Nephron progenitor cell (in vitro differentiated cells): ENCODE measurements at regions not wholly inside any gene's neighbourhood (a gene's known extent, or its start where the extent isn't known, plus 50 kb on each side); places are given as distances from the start of the nearest gene placed in this dataset.

Source experiments
- DNase-seq: peaks from one replicate; pipeline ENCODE4 v3.0.0; 2021
- H3K27ac Mint-ChIP-seq: 2 replicates; pipeline ENCODE4 v1.8.0; 2021; ENCODE audit warnings: mild to moderate bottlenecking, moderate library complexity, mixed read lengths
- H3K27me3 Mint-ChIP-seq: 2 replicates; pipeline ENCODE4 v1.8.0; 2021; ENCODE audit warnings: mild to moderate bottlenecking, low read depth, mixed read lengths; ENCODE audit not compliant: poor library complexity
- H3K36me3 Mint-ChIP-seq: 2 replicates; pipeline ENCODE4 v1.8.0; 2021; ENCODE audit warnings: low read depth, mixed read lengths
- H3K4me1 Mint-ChIP-seq: 2 replicates; pipeline ENCODE4 v1.8.0; 2021; ENCODE audit warnings: mixed read lengths
- H3K4me3 Mint-ChIP-seq: 2 replicates; pipeline ENCODE4 v1.8.0; 2021; ENCODE audit warnings: mild to moderate bottlenecking, moderate library complexity, mixed read lengths
- H3K9me3 Mint-ChIP-seq: 2 replicates; pipeline ENCODE4 v1.8.0; 2021; ENCODE audit warnings: mild to moderate bottlenecking, moderate library complexity, mixed read lengths
- TF ChIP-seq, protein P1 (sequence below): fragments of 200-600 bp; sonication (generic); IDR thresholded peaks from 2 replicates; pipeline ENCODE4 v1.5.0; 2021; ENCODE audit warnings: antibody characterized with exemption

DNA sequence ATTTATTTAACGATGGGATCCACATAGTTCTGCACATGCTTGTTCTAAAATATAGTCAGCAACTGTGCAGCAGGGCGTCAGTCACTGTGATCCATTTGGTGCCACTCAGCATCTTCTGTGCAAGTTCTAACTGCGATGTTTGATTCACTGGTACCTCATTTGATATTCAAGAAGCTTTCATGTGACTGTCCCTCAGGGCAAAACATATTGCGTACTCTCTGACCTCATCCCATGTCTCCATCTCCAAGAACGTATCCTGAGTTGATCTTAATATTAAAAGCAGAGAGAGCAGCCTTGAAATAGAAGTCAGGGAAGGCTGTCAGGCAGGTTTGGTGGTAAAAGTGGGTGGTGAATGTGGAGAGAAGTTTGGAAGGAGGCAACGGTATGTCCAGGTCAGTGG is 116.5 kb upstream of the ATP10B start:
- TF ChIP-seq, protein P1, sequence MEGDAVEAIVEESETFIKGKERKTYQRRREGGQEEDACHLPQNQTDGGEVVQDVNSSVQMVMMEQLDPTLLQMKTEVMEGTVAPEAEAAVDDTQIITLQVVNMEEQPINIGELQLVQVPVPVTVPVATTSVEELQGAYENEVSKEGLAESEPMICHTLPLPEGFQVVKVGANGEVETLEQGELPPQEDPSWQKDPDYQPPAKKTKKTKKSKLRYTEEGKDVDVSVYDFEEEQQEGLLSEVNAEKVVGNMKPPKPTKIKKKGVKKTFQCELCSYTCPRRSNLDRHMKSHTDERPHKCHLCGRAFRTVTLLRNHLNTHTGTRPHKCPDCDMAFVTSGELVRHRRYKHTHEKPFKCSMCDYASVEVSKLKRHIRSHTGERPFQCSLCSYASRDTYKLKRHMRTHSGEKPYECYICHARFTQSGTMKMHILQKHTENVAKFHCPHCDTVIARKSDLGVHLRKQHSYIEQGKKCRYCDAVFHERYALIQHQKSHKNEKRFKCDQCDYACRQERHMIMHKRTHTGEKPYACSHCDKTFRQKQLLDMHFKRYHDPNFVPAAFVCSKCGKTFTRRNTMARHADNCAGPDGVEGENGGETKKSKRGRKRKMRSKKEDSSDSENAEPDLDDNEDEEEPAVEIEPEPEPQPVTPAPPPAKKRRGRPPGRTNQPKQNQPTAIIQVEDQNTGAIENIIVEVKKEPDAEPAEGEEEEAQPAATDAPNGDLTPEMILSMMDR, result no peak
- DNase-seq, result no peak
- no peaks in the 10 kb centered on the region for H3K27me3 Mint-ChIP-seq
- no peak overlapping the region for H3K4me3 Mint-ChIP-seq
- H3K4me1 Mint-ChIP-seq, result peaks cover 16% of the 10 kb centered on the region
- H3K36me3 Mint-ChIP-seq, result no peaks in the 10 kb centered on the region
- no peak overlapping the region for H3K27ac Mint-ChIP-seq
- H3K9me3 Mint-ChIP-seq, result no peaks in the 10 kb centered on the region

DNA sequence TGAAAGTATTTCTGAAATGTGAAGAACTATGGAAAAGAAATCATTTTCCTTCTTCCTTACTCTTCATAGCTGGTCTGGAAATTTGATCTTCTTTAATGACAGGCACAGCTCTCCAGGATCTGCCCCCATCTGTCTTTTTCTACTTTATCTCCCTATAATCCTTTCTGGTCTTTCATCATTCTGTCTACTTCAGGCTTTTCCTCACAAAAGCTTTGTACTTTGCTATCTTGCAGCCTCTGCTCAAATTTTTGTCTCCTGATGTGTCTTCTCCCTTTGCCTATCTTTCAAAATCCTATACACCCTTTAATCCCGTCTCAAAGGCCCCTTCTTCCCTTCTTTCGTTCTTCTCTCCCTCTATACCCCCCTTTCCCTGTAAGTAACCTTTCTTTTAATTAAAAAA is 114.9 kb upstream of the ATP10B start:
- TF ChIP-seq, protein P1, result no peak
- H3K36me3 Mint-ChIP-seq, result no peaks in the 10 kb centered on the region
- no peaks in the 10 kb centered on the region for H3K9me3 Mint-ChIP-seq
- no peak for DNase-seq
- peak overlapping the region; percentile 1 for H3K27ac Mint-ChIP-seq
- H3K4me1 Mint-ChIP-seq, result peaks cover 16% of the 10 kb centered on the region
- no peak overlapping the region for H3K4me3 Mint-ChIP-seq
- H3K27me3 Mint-ChIP-seq, result no peaks in the 10 kb centered on the region

DNA sequence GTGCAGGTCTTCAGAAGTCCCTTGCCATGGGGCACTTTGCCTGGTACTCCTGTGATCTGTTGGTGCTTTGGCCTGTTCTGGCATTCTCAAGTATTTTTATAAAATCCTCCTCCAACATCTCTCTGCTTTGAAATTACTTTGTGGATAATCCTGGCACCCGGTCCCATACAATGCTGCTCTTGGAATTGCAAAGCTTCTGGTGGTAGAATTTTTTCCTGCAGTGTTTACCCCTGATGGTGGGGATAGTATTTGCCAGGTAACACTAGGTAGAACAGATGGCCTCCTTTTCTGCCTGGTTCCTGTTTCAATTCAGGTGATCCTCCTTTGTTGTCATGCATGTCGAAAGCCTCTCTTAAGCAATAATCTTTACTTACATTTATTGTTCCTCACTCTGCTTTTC is 109.8 kb upstream of the ATP10B start:
- TF ChIP-seq, protein P1, result no peak
- peaks cover 5% of the 10 kb centered on the region for H3K4me1 Mint-ChIP-seq

DNA sequence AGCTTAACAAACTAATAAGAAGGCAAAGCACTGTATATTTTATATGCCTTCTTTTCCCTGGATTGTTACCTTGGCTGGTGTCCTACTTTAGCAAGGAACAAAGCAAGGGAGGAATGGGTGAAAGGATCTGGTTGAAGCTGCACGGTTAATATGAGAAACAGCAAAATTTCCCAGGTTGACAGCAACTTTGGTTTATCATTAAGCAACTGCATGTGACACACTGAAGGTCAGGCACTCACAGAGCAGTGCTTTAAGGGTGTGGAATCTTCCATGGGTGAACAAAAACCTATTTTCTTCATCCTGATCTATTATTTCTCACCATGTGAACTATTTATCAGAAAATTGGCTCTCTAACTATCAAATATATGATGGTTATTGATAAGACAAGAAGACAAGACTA is 109.0 kb upstream of the ATP10B start:
- H3K27me3 Mint-ChIP-seq, result no peaks in the 10 kb centered on the region
- no peak for DNase-seq
- H3K4me1 Mint-ChIP-seq, result no peaks in the 10 kb centered on the region
- TF ChIP-seq, protein P1, result no peak
- no peaks in the 10 kb centered on the region for H3K36me3 Mint-ChIP-seq
- H3K9me3 Mint-ChIP-seq, result no peaks in the 10 kb centered on the region
- no peak overlapping the region for H3K4me3 Mint-ChIP-seq
- H3K27ac Mint-ChIP-seq, result no peak overlapping the region

More for the DNA sequence above, 109.8 kb upstream of the ATP10B start:
- Mint-ChIP-seq H3K27ac (no peak overlapping the region), H3K9me3 (no peaks in the 10 kb centered on the region), H3K27me3 (no peaks in the 10 kb centered on the region), H3K36me3 (no peaks in the 10 kb centered on the region), H3K4me3 (no peak overlapping the region)
- no peak for DNase-seq

DNA sequence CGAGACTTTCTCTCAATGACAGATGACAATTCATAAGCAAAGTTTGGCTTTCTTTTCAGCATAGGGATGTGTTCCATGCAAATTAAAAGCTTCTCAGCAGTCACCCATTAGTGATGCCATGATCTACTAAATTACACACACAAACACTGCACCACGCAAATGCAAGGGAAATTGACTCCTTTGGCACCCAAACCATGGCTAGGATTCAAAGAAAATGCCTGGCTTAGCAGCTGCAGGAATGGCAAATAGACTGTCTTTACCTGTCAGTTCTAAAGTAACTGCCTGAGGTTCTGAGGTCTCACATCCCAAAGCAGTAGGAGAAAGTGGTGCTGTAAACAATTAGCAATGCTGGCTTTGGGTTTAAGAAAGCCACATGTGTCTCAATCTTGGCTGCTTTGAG is 108.6 kb upstream of the ATP10B start:
- H3K4me3 Mint-ChIP-seq, result no peak overlapping the region
- TF ChIP-seq, protein P1, result no peak
- H3K27ac Mint-ChIP-seq, result no peak overlapping the region
- DNase-seq, result no peak
- no peaks in the 10 kb centered on the region for H3K36me3 Mint-ChIP-seq
- no peaks in the 10 kb centered on the region for H3K4me1 Mint-ChIP-seq
- H3K27me3 Mint-ChIP-seq, result no peaks in the 10 kb centered on the region
- no peaks in the 10 kb centered on the region for H3K9me3 Mint-ChIP-seq

DNA sequence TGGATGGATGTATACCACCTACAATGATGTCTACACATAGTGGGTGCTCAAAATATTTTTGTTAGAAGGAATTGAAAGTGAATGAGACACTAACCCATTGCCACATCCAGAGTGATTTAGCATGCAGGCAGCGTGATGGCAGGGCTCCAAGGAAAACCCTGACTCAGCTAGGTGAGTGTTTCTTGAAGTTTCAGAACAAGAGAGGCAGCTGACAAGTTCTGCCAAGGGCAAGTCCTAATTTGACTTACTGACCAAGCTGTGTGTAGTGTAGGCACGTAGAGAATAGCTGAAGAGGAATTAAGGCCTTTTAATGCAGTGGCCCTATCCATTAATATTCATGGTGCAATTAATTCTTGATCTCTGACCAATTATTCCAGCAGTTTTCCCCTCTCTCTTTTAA is 107.8 kb upstream of the ATP10B start:
- no peak overlapping the region for H3K4me3 Mint-ChIP-seq
- TF ChIP-seq, protein P1, result no peak
- no peak overlapping the region for H3K27ac Mint-ChIP-seq
- H3K9me3 Mint-ChIP-seq, result no peaks in the 10 kb centered on the region
- no peaks in the 10 kb centered on the region for H3K4me1 Mint-ChIP-seq
- DNase-seq, result no peak
- no peaks in the 10 kb centered on the region for H3K27me3 Mint-ChIP-seq
- H3K36me3 Mint-ChIP-seq, result no peaks in the 10 kb centered on the region
